ENCODE measurements at regions not wholly inside any gene's neighbourhood (a gene's known extent, or its start where the extent isn't known, plus 50 kb on each side); places are given as distances from the start of the nearest gene placed in this dataset.

DNA sequence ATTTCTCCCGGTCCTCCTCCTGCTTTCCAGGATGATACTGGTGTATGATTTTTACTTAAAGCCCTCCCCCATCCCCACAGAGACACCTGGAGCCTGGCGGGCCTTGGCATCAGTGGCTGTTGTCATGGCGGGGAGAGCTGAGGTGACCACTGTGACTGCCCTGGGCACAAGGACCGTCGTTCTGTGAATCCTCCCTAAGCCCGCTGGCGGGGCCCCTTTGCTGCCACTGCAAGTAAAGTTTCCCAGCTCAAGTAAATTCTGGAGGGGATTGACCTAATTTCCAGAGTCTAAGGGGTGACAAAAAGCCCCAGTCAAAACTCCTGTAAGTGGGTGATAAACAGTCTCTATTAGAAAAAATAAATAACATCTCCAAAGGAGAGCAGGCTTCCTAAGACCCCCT, 393.2 kb upstream of the PODXL start:
- peaks cover 71% of the 10 kb centered on the region for H3K27me3 Mint-ChIP-seq (ENCODE audit: low read depth)
- H3K4me1 Mint-ChIP-seq: peaks cover 41% of the 10 kb centered on the region
- H3K27ac Mint-ChIP-seq: no peak overlapping the region
- H3K9me3 Mint-ChIP-seq: no peaks in the 10 kb centered on the region
- no peaks in the 10 kb centered on the region for H3K36me3 Mint-ChIP-seq (ENCODE audit: low read depth)
- H3K4me3 Mint-ChIP-seq: no peak overlapping the region
- TF ChIP-seq CTCF (IDR thresholded peaks at IDR 0.05; ENCODE audit: unreplicated experiment in 3 of 3): no peak

- Mint-ChIP-seq H3K9me3 (peaks cover 4% of the 10 kb centered on the region), H3K27me3 (ENCODE audit: low read depth) (peaks cover 75% of the 10 kb centered on the region), H3K36me3 (ENCODE audit: low read depth) (no peaks in the 10 kb centered on the region), H3K4me1 (peaks cover 38% of the 10 kb centered on the region), H3K4me3 (no peak overlapping the region), H3K27ac (no peak overlapping the region)
- TF ChIP-seq CTCF (IDR thresholded peaks at IDR 0.05; ENCODE audit: unreplicated experiment in 3 of 3): no peak
These were observed 392.1 kb upstream of the PODXL start for GRCh38 chr7:131948434-131949053.

- H3K27me3 Mint-ChIP-seq (ENCODE audit: low read depth): peaks cover 82% of the 10 kb centered on the region
- H3K27ac Mint-ChIP-seq: no peak overlapping the region
- H3K4me3 Mint-ChIP-seq: no peak overlapping the region
These were observed 391.2 kb upstream of the PODXL start for GRCh38 chr7:131947661-131948060.

GRCh38 chr7:131945957-131946544, 389.6 kb upstream of the PODXL start:
- no peak for TF ChIP-seq CTCF (IDR thresholded peaks at IDR 0.05; ENCODE audit: unreplicated experiment in 3 of 3)
- Mint-ChIP-seq H3K4me1 (peaks cover 38% of the 10 kb centered on the region), H3K27ac (no peak overlapping the region), H3K27me3 (ENCODE audit: low read depth) (peaks cover 85% of the 10 kb centered on the region), H3K36me3 (ENCODE audit: low read depth) (no peaks in the 10 kb centered on the region), H3K4me3 (peak overlapping the region; percentile 20 to 56 (median 38)), H3K9me3 (peaks cover 10% of the 10 kb centered on the region)

More at GRCh38 chr7:131947661-131948060, 391.2 kb upstream of the PODXL start:
- Mint-ChIP-seq H3K36me3 (ENCODE audit: low read depth) (no peaks in the 10 kb centered on the region), H3K4me1 (peaks cover 38% of the 10 kb centered on the region), H3K9me3 (peaks cover 5% of the 10 kb centered on the region)
- TF ChIP-seq CTCF (IDR thresholded peaks at IDR 0.05; ENCODE audit: unreplicated experiment in 3 of 3): no peak

DNA sequence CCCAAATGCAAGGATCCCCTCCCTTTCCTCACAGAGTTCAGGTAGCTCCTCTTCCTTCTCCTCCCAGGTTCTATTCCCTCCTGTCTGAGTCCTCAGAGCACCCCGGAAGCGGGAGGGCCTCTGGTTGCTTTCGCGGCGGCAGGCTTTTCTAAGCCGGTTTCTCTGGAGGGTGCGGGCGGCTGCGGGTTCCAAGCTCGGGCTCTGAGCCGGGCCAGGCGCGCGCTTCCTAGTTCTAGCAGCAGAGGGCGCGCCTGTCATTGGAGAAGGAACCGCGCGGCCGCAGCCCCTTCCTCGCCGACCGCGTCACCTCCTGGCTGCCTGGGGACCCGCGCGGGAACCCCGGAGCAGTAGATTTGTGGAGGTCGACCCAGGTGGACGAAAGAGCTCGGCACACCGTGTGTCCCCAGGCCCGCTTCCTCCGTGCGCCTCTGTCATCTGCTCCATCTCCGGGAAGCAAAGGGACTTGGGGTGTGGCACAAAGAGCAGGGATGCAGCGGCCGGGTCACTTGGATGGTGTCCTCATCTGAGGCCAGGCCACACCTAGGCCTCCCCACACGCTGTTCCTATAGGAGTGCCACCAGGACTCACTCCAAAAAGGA, 389.0 kb upstream of the PODXL start:
- Mint-ChIP-seq H3K4me1 (peaks cover 37% of the 10 kb centered on the region), H3K9me3 (peaks cover 10% of the 10 kb centered on the region), H3K27ac (no peak overlapping the region), H3K36me3 (ENCODE audit: low read depth) (no peaks in the 10 kb centered on the region), H3K27me3 (ENCODE audit: low read depth) (peaks cover 84% of the 10 kb centered on the region), H3K4me3 (peak overlapping the region in 1 of 3 experiments; percentile 36)
- TF ChIP-seq CTCF (IDR thresholded peaks at IDR 0.05; ENCODE audit: unreplicated experiment in 3 of 3): peak; percentile 92 to 98 (median 95)

Measured in nephron (organoid).